NCI-H345 treated with DMSO at 0.1 percent for 48 hours (cell line): ENCODE measurements at regions not wholly inside any gene's neighbourhood (a gene's known extent, or its start where the extent isn't known, plus 50 kb on each side); places are given as distances from the start of the nearest gene placed in this dataset.
A peak's percentile ranks its signal among the peaks of the same experiment; 100 is the strongest.
"Not testable (repeated sequence)": the region's sequence is repeated elsewhere in the genome, so short reads cannot be mapped to it uniquely, and the experiment has no call there.

ENCODE experiments used
- DNase-seq: peaks from one replicate; lab custom pipeline; 2025; ENCODE audit not compliant: unreplicated experiment; lab: John Stamatoyannopoulos, UW

DNA sequence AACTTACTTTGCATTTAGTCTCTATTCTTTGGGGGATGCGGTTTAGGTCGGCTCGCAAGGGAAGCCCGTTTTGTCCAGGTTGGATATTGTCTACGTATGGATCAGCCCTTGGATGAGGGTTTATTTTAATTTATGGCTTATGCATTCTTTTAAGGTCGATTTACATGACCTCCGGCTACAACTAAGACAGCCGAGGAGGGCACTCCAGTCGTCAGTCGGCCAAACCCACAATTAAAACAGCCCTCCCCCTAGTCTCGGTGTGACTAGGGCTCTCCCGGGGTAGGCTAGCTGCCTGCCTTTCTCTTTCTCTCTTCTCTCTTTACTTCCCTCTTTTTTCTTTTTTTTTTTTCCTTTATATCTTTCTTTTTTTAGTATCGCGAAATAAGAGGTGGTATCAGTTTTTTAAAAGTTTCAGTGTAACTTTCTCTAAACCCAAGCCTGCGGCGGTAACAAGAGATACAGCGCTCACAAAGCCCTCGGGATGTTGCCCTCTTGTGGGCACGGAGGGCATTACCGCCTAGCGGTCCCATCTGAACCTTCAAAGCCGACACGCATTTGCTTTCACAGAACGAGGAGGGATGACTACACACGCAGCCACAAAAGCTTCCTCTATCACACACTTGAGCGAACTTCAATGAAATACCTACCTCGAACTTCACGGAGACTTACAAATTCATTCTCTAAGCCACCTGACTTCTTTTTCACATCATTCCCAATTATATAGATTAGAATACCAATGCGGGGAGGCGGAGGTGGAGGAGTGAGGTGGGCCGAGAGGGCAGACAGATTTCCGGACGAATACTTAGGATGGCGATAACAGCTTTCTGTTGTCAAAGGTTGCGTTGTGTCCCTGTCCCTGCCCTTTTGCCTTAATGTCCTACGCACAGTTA, 132.3 kb upstream of the C11orf58 start:
- DNase-seq = peak; percentile 90

DNA sequence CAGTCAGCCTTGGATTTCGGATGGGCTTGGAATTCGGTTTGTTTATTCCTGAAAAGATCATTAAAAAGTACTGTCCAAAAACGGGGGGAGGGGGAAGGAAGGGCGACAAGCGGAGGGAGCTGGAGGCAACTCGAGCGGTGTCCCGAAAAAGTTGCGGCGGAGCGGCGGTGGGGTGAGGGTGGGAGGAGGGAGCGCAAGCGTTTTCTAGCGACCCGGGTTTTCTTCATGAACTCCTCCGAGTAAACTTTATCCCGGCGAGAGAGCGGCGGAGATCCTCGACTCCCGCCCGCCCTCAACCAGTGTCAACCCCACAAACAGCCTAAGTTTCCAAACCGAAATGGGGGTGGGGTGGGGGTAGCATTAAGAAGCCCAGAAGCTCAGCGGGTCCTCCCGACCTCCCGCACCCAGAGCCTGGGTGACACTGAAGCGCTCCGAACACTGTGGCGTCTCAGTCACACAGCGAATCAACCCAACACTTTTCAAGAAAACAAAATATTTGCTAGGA, 133.0 kb upstream of the C11orf58 start:
- DNase-seq = no peak

DNA sequence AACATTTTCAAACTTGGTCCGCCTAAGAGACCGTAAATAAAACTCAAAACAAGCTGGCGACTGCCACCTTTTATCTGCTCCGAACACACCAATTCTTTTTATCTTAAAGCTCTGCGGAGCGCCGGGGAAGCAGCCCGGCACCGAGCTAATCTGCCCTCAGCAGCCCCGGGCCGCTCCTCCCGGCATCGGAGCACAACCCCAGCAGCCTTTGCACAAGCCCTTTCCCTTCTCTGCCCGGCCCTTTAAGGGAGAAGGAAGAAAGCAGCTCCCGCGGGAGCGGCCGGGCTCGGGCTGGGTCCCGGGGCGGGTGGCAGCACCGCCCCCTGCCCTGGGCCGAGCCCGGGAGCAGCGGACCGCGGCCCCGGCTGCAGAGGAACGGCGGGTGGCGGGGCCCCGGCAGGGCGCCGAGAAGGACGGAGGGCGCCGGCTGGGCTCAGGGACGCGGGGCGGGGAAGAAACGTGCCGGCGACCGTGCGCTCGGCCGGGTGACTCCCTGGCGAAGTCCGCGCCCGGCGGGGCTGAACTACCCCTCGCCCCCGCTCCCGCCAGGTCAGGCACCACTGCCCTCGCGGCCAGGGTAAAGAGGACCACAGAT, 133.6 kb upstream of the C11orf58 start:
- DNase-seq = peak; percentile 22

DNA sequence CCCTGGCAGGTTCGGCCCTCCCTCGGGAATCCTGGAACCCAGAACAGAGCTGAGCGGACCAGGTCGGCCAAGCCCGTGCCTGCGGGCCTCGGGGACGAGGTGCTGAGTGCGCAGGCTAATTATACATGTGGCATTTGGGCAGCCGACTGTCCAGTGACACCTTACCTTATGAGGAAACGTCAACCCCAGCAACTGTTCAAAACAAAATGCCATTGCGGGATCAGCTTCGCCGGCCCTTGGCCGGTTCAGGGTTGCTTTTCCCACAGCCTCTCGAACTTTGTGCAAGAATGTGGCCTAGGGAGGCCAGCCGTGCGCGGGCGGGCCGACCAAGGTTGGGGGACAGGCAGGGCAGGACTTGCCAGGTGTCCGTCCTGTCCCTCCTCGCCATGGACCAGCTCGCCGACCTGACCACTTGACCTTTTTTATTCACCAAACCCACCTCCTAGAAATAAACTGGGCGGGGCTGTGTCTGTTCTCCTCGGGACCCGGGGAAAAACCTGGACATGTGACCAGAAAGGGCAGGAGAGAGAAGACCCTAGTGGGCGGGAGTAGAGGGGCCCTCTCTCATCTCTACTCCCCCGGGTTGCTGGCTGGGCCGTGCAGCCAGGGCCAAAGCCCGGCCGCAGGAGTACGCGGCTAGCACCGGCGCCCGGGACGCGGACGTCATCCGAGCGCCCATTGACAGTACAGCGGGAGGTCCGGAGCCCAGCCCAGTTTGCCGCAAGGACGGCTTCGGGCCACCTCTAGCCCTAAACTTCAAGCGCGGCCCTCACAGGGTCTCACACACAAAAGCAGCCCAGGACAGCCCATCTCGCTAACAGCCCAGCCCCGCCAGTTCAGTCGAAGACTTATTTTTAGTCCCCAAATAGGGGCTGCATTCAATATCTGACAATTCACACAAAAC, 134.3 kb upstream of the C11orf58 start:
- no peak for DNase-seq

DNA sequence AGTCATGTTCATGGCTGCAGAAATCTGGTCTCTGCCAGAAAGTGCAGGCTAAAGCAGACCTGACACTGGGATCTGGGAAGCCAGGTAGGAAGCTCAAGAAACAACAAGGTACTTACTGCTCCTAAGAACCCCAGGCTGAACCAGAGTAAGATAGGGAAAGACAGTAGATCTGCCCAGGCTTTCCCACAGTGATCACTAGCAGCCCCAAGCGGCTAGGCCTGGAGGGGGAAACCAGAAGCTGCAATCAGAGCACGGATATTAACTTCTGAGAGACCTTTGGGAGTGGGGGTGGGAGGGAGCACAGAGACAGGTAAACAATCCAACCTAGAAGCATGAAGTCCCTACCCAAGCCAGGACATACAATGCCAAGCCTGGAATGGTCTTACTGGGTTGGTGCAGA, 135.2 kb upstream of the C11orf58 start:
- no peak for DNase-seq

DNA sequence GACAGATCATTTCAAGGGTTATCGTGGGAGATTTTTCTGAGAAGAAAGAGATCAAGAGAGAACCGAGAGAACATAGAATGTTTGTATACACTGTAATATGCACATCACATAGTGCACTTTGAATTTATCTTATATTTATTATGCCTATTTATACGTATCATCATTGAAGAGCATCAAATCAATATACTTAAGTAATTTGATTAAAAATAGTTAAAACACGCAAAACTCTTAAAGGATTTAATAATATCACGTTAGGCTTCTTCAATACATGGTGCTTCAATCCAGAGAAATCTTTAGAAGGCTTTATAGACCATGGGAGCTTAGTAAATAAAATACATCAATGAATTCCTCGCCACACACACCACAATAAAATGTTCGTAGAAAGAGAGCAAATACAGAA, 139.5 kb upstream of the C11orf58 start:
- no peak for DNase-seq

DNA sequence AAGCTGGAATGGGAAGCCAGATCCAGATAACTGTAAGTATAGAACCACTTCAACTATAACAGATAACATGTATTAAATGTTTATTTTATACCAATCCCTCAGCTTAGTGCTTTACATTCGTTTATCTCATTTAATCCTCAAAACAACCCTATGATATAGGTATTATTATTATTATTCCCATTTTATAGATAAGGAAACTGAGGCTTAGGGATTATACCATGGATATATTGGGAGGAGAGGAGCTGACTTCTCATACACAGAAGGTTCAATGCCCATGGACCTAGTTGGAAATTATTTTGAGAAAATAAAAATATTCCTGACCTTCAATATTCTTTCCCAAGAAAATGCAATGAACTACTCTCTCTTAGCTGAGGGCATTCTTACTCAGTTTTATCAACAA, 140.4 kb upstream of the C11orf58 start:
- no peak for DNase-seq

DNA sequence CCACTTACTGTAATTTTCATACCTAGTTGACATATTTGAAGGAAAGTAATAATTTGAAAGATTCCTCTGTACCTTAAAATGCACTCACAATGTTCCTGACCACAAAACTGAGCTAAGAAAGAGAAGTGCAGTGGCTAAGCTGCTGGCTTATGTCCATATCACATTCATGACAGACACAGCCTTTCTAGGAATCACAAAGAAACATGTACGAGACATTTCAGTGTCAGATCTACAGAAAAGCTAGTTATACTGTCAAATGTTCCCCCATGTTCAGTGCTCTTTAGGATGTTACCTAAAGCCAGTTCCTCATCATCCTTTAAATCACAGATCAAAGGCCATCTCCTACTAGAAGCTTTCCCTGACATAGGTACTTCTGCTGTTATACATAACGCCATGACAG, 142.2 kb upstream of the C11orf58 start:
- DNase-seq = no peak

DNA sequence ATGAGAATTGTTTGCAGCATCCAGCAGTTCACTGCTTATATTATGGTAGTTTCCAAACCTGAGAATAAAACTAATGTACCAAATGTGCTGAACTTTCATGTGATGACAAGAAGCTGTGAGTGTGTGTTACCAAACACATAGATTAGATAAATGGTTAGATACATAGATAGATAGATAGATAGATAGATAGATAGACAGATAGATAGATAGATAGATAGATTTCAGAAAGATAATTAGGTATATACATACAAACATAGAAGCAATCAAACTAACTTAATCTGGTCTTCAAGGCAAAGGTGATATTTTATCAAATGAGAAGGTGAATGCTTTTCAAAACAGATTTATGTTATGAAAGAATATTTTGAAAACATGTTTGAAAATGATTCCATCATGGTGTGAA, 147.3 kb upstream of the C11orf58 start:
- DNase-seq = no peak

DNA sequence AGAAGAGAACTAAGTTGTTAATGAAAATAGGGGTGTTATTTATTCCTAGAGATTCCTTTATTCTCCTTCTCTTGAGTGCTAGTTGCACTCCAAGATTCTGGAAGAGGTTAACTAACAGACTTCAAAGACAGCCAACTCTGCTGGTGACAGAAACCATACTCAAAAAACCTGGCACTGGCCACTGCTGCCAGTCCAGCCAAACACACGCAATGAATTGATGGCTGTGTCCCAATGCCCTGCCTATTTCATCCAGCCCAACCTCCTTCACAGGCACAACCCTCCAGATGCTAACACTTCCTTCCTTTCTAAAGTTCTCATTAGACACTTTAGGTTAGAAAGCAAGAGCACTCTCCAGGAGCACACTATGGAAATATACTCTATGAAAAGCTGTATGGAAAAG, 150.8 kb upstream of the C11orf58 start:
- DNase-seq = no peak

DNA sequence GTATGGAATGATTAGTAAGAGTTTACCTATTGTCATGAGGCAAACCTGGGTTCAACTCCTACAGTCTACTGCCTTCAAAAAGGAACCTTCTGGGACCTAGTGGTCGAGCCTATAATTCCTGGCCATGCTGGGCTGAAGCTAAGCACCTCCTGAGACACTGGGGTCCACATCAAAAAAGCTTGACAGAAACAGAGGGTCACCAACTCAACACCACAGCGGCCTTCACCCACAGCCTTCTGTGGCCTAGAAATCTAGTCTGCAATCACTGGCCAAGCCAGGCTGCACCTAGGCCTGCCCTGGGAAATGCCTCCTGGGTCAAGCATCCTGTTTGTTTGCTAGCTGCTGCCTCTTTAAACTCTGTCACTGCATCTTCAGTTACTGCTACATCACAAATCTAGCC, 153.9 kb upstream of the C11orf58 start:
- DNase-seq = no peak

DNA sequence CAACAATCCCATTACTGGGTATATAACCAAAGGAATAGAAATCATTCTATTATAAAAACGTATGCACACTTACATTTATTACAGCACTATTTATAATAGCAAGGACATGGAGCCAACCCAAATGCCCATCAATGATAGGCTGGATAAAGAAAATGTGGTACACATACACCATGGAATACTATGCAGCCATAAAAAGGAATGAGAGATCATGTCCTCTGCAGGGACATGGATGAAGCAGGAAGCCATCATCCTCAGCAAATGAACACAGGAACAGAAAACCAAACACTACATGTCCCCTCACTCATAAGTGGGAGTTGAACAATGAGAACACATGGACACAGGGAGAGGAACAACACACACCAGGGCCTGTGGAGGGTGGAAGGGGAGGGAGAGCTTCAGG, 157.4 kb upstream of the C11orf58 start:
- DNase-seq = not testable (repeated sequence)

DNA sequence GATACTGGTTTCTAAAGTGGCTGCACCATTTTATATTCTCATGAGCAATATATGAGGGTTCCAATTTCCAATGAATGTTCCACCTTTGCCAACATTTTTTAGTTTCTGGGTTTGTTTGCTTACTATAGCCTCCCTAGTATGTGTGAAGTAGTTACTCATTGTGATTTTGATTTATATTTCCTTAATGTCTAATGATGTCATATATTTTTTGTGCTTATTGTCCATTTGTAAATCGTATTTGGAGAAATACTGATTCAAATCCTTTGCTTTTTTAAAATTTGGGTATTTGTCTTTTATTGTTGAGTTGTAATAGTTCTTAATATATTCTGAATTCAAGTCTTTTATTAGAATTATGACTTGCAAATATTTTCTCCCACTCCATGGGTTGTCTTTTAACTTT, 161.0 kb upstream of the C11orf58 start:
- DNase-seq = no peak

DNA sequence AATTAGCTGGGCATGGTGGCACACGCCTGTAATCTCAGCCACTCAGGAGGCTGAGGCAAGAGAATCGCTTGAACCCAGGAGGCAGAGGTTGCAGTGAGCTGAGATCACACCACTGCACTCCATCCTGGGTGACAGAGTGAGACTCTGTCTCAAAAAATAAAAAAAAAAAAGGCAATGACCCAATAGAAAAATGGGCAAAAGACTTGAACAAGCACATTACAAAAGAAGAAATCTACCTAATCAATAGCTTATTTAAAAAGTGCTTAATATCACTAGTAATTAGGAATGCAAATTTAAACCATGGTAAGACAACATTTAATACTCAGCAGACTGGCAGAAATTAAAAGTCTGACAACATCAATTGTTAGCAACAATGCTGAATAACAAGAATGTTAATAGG, 163.6 kb upstream of the C11orf58 start:
- not testable (repeated sequence) for DNase-seq

DNA sequence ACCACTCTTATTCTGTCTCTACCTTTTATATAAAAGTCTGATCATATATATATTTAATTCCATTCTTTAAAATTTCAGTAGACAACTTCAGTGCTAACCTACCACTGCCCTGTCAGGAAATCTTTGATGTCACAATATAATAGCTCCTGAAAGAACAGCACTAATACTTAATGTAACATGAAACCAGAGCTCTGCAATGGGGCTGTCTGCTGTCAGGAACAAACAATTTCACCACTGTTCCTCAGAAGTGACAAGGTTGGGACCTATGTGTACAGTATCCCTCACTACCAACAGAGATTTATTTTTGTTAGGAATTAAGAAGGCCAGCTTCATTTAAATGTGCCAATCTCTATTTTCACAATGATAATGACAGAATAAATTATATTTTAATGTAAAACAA, 165.5 kb upstream of the C11orf58 start:
- DNase-seq = no peak

DNA sequence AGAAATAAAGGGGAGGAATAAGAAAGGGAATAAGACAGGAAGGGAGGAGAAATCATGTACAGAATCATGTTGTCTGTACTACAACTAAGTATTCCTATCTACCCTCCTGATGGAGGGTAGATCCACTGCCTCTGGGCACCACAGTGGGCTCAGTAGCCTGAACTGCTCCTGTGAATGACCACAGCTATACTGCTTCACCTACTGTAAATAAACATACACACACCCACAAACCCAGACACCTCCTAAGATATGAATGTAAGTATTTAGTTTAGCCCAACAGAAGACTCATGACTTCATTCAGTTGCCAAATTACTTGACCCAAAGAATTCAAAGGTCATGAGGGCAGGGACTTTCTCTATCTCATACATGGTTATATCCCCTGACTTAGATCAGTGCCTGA, 177.3 kb upstream of the C11orf58 start:
- no peak for DNase-seq

DNA sequence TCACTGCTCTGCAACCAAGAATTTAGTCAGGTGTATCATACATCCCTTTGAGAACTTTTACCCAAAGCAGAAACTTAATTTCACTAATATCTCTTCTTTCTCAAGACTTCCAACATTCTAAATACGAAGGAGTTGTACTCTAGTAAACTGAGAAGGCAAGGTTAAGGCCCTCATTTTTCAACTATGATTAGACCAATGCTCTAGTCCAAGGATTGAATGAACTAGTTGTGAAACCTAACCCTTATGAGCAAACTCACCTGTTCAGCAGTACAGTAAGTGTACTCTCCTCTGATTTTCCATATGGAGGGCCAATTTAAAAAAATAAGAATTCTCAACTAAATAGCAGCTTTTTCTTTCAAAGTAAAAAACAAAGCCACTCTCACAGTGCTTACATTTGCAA, 180.0 kb upstream of the C11orf58 start:
- DNase-seq = no peak

DNA sequence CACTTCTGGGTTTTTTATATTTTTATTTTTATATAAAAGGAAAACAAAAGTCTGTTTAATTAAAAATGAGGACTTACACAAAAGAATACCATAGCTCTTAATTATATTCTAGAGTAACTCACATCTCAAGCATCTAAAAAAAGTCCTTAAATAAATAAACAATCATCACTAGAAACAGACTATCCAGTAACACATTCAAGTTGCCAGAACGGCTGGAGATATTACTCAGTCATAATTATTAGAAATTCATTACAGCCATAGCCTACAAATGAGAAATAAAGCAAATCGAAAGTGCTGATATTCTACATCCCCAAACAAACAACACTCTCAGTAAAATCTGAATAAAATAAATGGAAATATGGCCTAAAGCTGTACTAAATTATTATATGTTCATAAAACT, 182.5 kb upstream of the C11orf58 start:
- DNase-seq = no peak

DNA sequence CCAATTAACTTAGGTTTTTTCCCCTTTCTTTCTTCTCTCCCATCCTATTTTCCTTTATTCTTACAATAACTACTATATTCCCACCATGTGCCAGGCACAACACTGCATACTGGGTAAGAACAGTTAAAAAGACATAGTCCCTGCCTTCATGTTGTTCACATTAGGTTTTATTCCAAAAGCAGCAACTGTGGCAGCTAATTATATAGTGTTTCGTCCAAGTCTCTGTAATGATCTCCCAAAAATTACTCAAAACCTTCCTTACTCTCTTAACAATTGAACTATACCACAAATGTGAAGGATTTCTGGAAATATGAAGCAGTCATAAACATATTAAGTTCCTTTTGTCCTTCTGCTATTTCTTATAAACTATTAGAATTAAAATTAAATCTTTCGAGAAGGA, 184.1 kb upstream of the C11orf58 start:
- DNase-seq = no peak

DNA sequence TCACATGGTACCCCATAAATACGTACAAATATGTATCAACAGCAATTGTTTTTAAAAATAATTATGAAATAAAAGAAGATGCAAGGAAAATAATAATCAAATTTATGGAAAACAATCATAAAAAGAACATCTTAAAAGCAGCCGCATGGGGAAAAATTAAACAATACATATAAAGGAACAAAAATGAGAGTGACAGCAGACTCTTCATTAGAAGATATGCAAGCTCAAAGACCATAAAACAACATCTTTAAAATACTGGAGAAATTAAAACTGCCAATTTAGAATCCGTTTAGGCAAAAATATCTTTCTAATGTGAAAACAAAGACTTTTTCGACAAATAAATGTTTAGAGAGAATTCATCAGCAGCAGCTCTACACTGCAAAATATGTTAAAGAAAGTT, 190.6 kb upstream of the C11orf58 start:
- DNase-seq = no peak

DNA sequence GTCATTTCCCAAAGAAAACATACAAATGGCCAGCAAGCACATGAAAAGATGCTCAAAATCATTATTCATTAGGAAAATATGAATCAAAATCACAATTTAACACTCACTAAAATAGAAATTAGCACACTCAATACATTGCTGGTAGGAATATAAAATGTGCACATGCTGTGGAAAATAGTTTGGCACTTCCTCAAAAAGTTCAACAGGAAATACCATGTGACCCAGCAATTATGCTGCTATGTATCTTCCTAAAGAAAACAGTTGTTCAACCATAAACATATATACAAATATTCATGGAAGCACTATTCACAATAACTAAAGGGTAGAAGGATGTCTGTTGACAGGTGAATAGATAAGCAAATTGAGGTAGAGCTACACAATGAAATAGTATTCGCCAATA, 187.3 kb upstream of the SOX6 start:
- DNase-seq = no peak

DNA sequence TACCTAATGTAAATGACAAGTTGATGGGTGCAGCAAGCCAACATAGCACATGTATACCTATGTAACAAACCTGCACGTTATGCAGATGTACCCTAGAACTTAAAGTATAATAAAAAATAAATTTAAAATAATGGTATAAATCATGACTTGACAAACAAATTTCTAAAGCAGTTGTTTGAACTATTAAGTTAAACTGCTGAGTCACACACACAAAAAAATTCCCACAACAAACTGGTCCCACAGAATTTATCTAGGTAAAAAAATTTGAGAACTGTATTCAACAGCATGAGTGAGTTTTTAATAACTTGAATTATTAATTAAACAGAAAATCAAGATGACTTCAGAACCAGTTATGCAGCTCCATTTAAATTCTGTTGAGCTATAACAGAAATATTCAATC, 186.0 kb upstream of the SOX6 start:
- DNase-seq = no peak
